GM12878 (cell line): ENCODE measurements at regions not wholly inside any gene's neighbourhood (a gene's known extent, or its start where the extent isn't known, plus 50 kb on each side); places are given as distances from the start of the nearest gene placed in this dataset.

Experiments
- ATAC-seq: fragments of 200-7000 bp; cut with Tn5 transposase; 3 replicates; pipeline ENCODE4 v1.9.1; 2020; ENCODE audit warnings: mild to moderate bottlenecking, moderate library complexity
- BruUV-seq: library from RNA; stranded (reverse); fragments of 400-500 nt; replicated peaks from 2 replicates; lab custom pipeline; 2021; lab: Mats Ljungman, UMichigan
- CTCF ChIA-PET: fragments of 300-600 bp; sonication (Branson Sonifier 250); formaldehyde crosslinking; extraction: SDS; loops from one replicate; lab custom pipeline; 2021; ENCODE audit warnings: inconsistent platforms; lab: Yijun Ruan, JAX
- POLR2A ChIA-PET: fragments of 350-600 bp; formaldehyde crosslinking; extraction: SDS; loops from one replicate; lab custom pipeline; 2021; ENCODE audit warnings: inconsistent platforms; lab: Charles Lee
- RAD21 ChIA-PET: fragments of 300-600 bp; sonication (Branson Sonifier 250); formaldehyde crosslinking; loops from one replicate; lab custom pipeline; 2023; ENCODE audit warnings: antibody characterized with exemption; ENCODE audit not compliant: unreplicated experiment; lab: Charles Lee
- SMC1A ChIA-PET: fragments of 300-600 bp; sonication (Branson Sonifier 250); formaldehyde crosslinking; loops from one replicate; lab custom pipeline; 2023; ENCODE audit not compliant: unreplicated experiment, uncharacterized antibody; lab: Charles Lee
- DNase-seq: peaks from one replicate; pipeline ENCODE4 v3.0.0-alpha.2; 2011; ENCODE audit warnings: low read depth, low spot score
- FAIRE-seq: peaks from 3 replicates; lab custom pipeline; 2011; peaks lifted over from hg19 to GRCh38; lab: Jason Lieb, UNC
- H2AFZ ChIP-seq: 2 replicates; pipeline ENCODE4 v1.6.0; 2011; ENCODE audit warnings: low read depth, low read length, control low read depth; ENCODE audit not compliant: control insufficient read depth
- H3K27ac ChIP-seq: 2 replicates; pipeline ENCODE4 v1.5.1; 2011; ENCODE audit warnings: control low read depth; ENCODE audit not compliant: control insufficient read depth, insufficient read depth
- H3K27me3 ChIP-seq, 2 experiments: replicated peaks in 1 of 2; 2 replicates each; pipeline versions ENCODE4 v1.6.0 to v1.6.1; 2011; ENCODE audit warnings: low read length in 1 of 2; ENCODE audit not compliant: control insufficient read depth in 2 of 2, insufficient read depth in 2 of 2
- H3K36me3 ChIP-seq, 2 experiments: 2 replicates each; pipeline ENCODE4 v1.5.1; 2011; ENCODE audit warnings: low read length in 1 of 2; ENCODE audit not compliant: control insufficient read depth in 2 of 2, insufficient read depth in 2 of 2
- H3K4me1 ChIP-seq: 2 replicates; pipeline ENCODE4 v1.6.1; 2011; ENCODE audit warnings: mild to moderate bottlenecking, low read length, moderate library complexity, mixed read lengths; ENCODE audit not compliant: control insufficient read depth, insufficient read depth
- H3K4me2 ChIP-seq: 2 replicates; pipeline ENCODE4 v1.6.0; 2011; ENCODE audit warnings: control low read depth; ENCODE audit not compliant: control insufficient read depth, insufficient read depth
- H3K4me3 ChIP-seq: fragments of 200-600 bp; sonication (generic); 2 replicates; pipeline ENCODE4 v1.5.1; 2016
- H3K79me2 ChIP-seq: 2 replicates; pipeline ENCODE4 v1.6.0; 2011; ENCODE audit warnings: low read length; ENCODE audit not compliant: control insufficient read depth, insufficient read depth
- H3K9ac ChIP-seq: 2 replicates; pipeline ENCODE4 v1.8.0; 2011; ENCODE audit warnings: low read length, control low read depth, mixed read lengths; ENCODE audit not compliant: control insufficient read depth, insufficient read depth
- H3K9me3 ChIP-seq: replicated peaks from 3 replicates; pipeline ENCODE4 v1.5.1; 2011; ENCODE audit warnings: mild to moderate bottlenecking, low read length; ENCODE audit not compliant: control insufficient read depth, insufficient read depth
- H4K20me1 ChIP-seq: 2 replicates; pipeline ENCODE4 v1.6.0; 2011; ENCODE audit not compliant: control insufficient read depth, insufficient read depth
- ATF7 ChIP-seq: fragments of 450-650 bp; IDR thresholded peaks from 2 replicates; pipeline ENCODE4 v1.6.1; 2016; ENCODE audit warnings: low read depth, mild to moderate bottlenecking
- BCL11A ChIP-seq: IDR thresholded peaks from 2 replicates; pipeline ENCODE4 v1.6.1; 2011; ENCODE audit warnings: low read depth, low read length
- CBX5 ChIP-seq: sonication (generic); IDR thresholded peaks from 2 replicates; pipeline ENCODE4 v1.6.1; 2016; ENCODE audit warnings: low read depth, moderate library complexity, mild to moderate bottlenecking, inconsistent platforms
- CHD2 ChIP-seq: IDR thresholded peaks from 2 replicates; pipeline ENCODE4 v1.6.1; 2011; ENCODE audit warnings: low read depth, low read length, improper control_type of control experiment, borderline replicate concordance
- CREM ChIP-seq: IDR thresholded peaks from 2 replicates; pipeline ENCODE4 v1.6.1; 2014; ENCODE audit warnings: antibody characterized with exemption, low read depth
- NFXL1 ChIP-seq: fragments of 450-650 bp; IDR thresholded peaks from 2 replicates; pipeline ENCODE4 v1.6.1; 2017; ENCODE audit warnings: antibody characterized with exemption, mild to moderate bottlenecking, borderline replicate concordance
- SIX5 ChIP-seq: IDR thresholded peaks from 2 replicates; pipeline ENCODE4 v1.6.1; 2011; ENCODE audit warnings: mild to moderate bottlenecking, low read depth, low read length, moderate library complexity; ENCODE audit not compliant: severe bottlenecking
- SMARCA5 ChIP-seq: fragments of 450-650 bp; IDR thresholded peaks from 2 replicates; pipeline ENCODE4 v1.6.1; 2017; ENCODE audit warnings: mild to moderate bottlenecking
- SP1 ChIP-seq: IDR thresholded peaks from one replicate; pipeline ENCODE4 v1.6.1; 2011; ENCODE audit warnings: low read depth, low read length
- SREBF1 ChIP-seq: IDR thresholded peaks from 2 replicates; pipeline ENCODE4 v1.6.1; 2012; ENCODE audit warnings: mild to moderate bottlenecking, low read length
- SREBF2 ChIP-seq: IDR thresholded peaks from 2 replicates; pipeline ENCODE4 v1.6.1; 2012; ENCODE audit warnings: mild to moderate bottlenecking, low read length
- TARDBP ChIP-seq: IDR thresholded peaks from 2 replicates; pipeline ENCODE4 v1.6.1; 2016; ENCODE audit warnings: borderline replicate concordance
- YY1 ChIP-seq: IDR thresholded peaks from 2 replicates; pipeline ENCODE4 v1.6.1; 2011; ENCODE audit warnings: low read depth, mild to moderate bottlenecking, low read length
- ZNF274 ChIP-seq: IDR thresholded peaks from one replicate; pipeline ENCODE4 v1.8.0; 2011; ENCODE audit not compliant: insufficient read length, insufficient read depth
- ZNF384 ChIP-seq: IDR thresholded peaks from 2 replicates; pipeline ENCODE4 v1.6.1; 2012; ENCODE audit warnings: low read depth, mild to moderate bottlenecking, low read length, improper control_type of control experiment, borderline replicate concordance
- whole genome bisulfite sequencing: methylation state at CpG from one replicate; pipeline ENCODE4 v1.1.6; 2016; ENCODE audit warnings: low lambda C conversion rate; ENCODE audit not compliant: insufficient replicate concordance, insufficient coverage; ENCODE audit errors: missing lambda C conversion rate; 5-methylcytosine and 5-hydroxymethylcytosine counted together
- in situ Hi-C: fragments of 300-500 bp; cut with MboI; formaldehyde crosslinking; loops from 9 replicates; pipeline ENCODE4 v1.14.3; 2018; ENCODE audit warnings: mixed read lengths
- intact Hi-C: fragments of 100-400 bp; cut with micrococcal nuclease; formaldehyde crosslinking; loops from one replicate; pipeline ENCODE4 v1.14.2; 2022; ENCODE audit not compliant: unreplicated experiment
- TF ChIP-seq, protein P1 (sequence below), 3 experiments: IDR thresholded peaks in 2 of 3; conservative IDR thresholded peaks in 1 of 3; 2 replicates each; pipeline ENCODE4 v1.5.1; 2011; ENCODE audit warnings: low read depth in 3 of 3, low read length in 3 of 3, mild to moderate bottlenecking in 3 of 3, control low read depth in 2 of 3, moderate library complexity in 2 of 3, inconsistent platforms in 1 of 3, mixed read lengths in 1 of 3; ENCODE audit not compliant: control insufficient read depth in 2 of 3, insufficient read depth in 1 of 3; ENCODE audit errors: extremely low read depth in 1 of 3
- TF ChIP-seq, protein P2 (sequence below): fragments of 450-650 bp; formaldehyde crosslinking; IDR thresholded peaks from 2 replicates; pipeline ENCODE4 v1.4.0; 2022; ENCODE audit warnings: mild to moderate bottlenecking, moderate library complexity

DNA sequence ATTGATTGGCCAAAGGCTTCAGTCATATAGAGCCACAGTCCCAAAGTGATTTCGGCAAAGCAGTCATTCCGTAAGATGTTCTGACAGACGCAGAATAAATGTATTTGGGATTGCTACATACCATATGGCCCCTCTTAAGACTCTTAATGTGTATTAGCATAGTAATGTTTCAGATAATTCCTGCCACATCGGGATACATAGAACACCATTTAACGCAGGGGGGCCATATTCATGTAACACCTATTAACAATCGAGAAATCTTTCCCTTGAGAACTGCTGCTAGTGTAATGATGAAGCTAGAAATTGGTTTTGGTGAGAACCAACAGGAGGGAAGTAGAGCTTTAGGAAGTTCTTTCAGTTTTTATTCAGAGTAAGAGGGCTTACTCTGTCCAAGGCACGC is 390.9 kb upstream of the SASH1 start (continued):
- no peak for TF ChIP-seq TARDBP

DNA sequence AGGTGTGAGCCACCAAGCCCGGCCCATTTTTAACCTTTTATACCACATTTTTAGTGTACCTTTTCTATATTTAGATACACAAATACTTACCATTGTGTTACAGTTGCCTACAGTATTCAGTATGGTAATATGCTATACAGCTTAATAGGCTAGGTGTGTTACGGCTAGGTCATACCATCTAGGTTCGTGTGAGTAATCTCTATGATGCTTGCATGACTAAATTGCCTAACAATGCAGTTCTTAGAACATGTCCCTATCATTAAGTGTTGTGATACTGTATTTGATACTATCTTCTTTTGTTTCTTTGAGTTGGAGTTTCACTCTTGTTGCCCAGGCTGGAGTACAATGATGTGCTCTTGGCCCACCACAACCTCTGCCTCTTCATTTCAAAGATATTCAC is 387.7 kb upstream of the SASH1 start:
- ATAC-seq (no peak), DNase-seq (no peak), FAIRE-seq (no peak)
- no TSS peak for BruUV-seq
- H3K79me2 ChIP-seq: no peaks in the 10 kb centered on the region
- WGBS: 13% methylated on average over 3 of the region's 3 CpGs
- CTCF ChIA-PET: no interaction called here
- H3K4me3 ChIP-seq: no peak overlapping the region
- no peak overlapping the region for H3K4me2 ChIP-seq
- H3K9me3 ChIP-seq: no peaks in the 10 kb centered on the region
- no peak overlapping the region for H3K27ac ChIP-seq
- no peaks in the 10 kb centered on the region for H3K4me1 ChIP-seq
- in situ Hi-C loops: no loop called here
- no peak overlapping the region for H2AFZ ChIP-seq
- TF ChIP-seq YY1 (no peak), SREBF1 (no peak), CREM (no peak), SIX5 (no peak), BCL11A (no peak), ZNF274 (no peak), ZNF384 (no peak), NFXL1 (no peak), ATF7 (no peak), SP1 (no peak), CHD2 (no peak), CBX5 (no peak), SREBF2 (no peak), SMARCA5 (no peak)
- TF ChIP-seq, protein P1, sequence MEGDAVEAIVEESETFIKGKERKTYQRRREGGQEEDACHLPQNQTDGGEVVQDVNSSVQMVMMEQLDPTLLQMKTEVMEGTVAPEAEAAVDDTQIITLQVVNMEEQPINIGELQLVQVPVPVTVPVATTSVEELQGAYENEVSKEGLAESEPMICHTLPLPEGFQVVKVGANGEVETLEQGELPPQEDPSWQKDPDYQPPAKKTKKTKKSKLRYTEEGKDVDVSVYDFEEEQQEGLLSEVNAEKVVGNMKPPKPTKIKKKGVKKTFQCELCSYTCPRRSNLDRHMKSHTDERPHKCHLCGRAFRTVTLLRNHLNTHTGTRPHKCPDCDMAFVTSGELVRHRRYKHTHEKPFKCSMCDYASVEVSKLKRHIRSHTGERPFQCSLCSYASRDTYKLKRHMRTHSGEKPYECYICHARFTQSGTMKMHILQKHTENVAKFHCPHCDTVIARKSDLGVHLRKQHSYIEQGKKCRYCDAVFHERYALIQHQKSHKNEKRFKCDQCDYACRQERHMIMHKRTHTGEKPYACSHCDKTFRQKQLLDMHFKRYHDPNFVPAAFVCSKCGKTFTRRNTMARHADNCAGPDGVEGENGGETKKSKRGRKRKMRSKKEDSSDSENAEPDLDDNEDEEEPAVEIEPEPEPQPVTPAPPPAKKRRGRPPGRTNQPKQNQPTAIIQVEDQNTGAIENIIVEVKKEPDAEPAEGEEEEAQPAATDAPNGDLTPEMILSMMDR (IDR thresholded peaks at IDR 0.05 in 2 of 3, conservative IDR thresholded peaks at IDR 0.05 in 1 of 3; ENCODE audit: control insufficient read depth in 2 of 3, extremely low read depth in 1 of 3, insufficient read depth in 1 of 3, low read depth in 3 of 3, low read length in 3 of 3): no peak
- TF ChIP-seq, protein P2, sequence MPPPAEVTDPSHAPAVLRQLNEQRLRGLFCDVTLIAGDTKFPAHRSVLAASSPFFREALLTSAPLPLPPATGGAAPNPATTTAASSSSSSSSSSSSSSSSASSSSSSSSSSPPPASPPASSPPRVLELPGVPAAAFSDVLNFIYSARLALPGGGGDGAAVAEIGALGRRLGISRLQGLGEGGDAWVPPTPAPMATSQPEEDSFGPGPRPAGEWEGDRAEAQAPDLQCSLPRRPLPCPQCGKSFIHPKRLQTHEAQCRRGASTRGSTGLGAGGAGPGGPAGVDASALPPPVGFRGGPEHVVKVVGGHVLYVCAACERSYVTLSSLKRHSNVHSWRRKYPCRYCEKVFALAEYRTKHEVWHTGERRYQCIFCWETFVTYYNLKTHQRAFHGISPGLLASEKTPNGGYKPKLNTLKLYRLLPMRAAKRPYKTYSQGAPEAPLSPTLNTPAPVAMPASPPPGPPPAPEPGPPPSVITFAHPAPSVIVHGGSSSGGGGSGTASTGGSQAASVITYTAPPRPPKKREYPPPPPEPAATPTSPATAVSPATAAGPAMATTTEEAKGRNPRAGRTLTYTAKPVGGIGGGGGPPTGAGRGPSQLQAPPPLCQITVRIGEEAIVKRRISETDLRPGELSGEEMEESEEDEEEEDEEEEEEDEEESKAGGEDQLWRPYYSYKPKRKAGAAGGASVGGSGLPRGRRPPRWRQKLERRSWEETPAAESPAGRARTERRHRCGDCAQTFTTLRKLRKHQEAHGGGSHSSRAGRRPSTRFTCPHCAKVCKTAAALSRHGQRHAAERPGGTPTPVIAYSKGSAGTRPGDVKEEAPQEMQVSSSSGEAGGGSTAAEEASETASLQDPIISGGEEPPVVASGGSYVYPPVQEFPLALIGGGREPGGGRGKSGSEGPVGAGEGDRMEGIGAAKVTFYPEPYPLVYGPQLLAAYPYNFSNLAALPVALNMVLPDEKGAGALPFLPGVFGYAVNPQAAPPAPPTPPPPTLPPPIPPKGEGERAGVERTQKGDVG (CRISPR knock-in tag): no peak
- SMC1A ChIA-PET: no interaction called here
- H3K9ac ChIP-seq: no peak overlapping the region
- RAD21 ChIA-PET: no interaction called here
- intact Hi-C loops: no loop called here
- no peaks in the 10 kb centered on the region for H3K36me3 ChIP-seq
- H4K20me1 ChIP-seq: no peaks in the 10 kb centered on the region
- POLR2A ChIA-PET: no interaction called here
- no peaks in the 10 kb centered on the region for H3K27me3 ChIP-seq
